ENCODE measurements at regions not wholly inside any gene's neighbourhood (a gene's known extent, or its start where the extent isn't known, plus 50 kb on each side); places are given as distances from the start of the nearest gene placed in this dataset.
"Not testable (repeated sequence)": the region's sequence is repeated elsewhere in the genome, so short reads cannot be mapped to it uniquely, and the experiment has no call there.

GRCh38 chr4:27668001-27668400 is 807.4 kb downstream of the STIM2 start:
- DNase-seq, result no peak

- no peak for DNase-seq
These were observed 817.4 kb downstream of the STIM2 start for GRCh38 chr4:27678027-27678426.

DNA sequence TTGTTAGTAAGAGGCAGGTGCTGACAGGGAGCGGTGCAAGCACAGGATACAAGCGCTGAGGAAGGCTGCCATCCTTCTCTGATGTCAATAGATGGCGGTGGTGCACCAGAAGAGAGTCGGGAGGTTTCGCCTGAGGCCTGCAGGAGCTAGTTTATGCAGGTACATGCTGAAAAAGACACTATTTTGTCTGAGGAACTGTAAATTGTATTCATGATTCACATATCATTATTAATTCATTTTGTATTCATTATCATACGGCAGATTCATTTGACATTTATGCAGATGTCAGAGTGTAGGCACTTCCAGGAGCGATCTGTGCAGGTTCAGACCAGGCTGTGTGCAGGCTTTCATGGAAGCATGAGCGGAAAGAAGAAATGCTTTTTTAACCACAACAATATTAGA is 824.0 kb downstream of the STIM2 start:
- peak; percentile 39 to 71 for DNase-seq

DNA sequence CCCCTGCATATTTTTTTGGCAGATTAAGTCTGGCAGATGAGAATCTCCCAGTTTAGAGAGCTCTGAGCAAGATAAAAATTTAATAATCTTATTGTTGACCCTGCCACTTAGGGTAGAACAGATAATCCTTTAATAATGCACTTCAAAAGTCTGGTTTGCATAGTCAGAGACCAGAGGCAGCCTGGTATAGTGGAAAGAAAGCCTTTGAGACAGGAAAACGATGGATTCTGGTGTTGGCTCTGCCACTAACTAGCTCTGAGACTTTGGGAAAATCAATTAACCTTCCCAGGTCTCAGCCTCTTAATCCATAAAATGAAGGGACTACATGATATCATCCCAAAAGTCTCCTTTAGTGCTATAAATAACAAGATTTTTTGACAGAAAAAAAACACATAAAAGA is 824.5 kb downstream of the STIM2 start:
- peak; percentile 60 to 90 for DNase-seq

DNA sequence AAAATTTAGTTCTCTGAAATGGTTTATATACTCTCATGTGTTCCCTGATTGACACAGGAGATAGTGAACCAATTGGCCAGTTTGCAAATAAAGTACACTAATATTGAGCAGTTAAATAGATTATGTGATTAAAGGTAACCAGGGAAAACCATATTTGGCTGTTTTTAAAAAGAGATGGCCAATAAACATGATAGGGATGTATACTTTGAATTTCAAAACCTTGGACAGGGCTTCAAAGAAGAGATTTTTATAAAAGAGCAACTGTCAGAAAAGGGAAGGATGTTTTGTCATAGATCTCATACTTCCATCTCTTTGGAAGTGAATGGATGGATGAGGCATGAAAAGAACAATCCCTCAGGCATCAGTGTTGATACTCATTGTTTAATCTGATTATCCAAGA is 825.3 kb downstream of the STIM2 start:
- DNase-seq, result peak in 1 of 2 experiments; percentile 39

DNA sequence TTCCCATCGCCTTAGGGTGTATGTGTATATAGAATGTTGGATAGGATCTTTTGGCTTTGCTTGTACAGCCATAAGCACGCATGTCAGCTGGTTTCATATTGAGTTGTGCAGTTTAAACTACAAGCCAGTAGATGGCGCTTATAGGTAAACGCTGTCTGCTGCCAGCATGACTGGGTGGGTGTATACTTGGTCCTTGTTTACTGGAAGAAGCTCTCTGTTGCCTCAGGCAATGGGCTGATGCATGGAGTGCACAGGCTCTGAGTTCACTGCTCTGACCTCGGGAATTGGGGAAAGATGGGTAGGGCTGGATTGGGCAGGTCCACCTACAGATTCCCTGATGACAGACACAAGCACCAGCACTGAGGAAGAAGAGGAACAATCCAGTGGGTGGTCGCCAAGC is 831.5 kb downstream of the STIM2 start:
- peak; percentile 20 to 60 for DNase-seq

GRCh38 chr4:27692868-27693634 is 832.4 kb downstream of the STIM2 start:
- no peak for DNase-seq

- DNase-seq, result not testable (repeated sequence)
These were observed 835.6 kb downstream of the STIM2 start for GRCh38 chr4:27696257-27696656.

- no peak for DNase-seq
These were observed 841.0 kb downstream of the STIM2 start for GRCh38 chr4:27701606-27702005.

GRCh38 chr4:27702730-27703431 is 842.2 kb downstream of the STIM2 start:
- peak in 1 of 2 experiments; percentile 35 for DNase-seq

- no peak for DNase-seq
These were observed 843.1 kb downstream of the STIM2 start for GRCh38 chr4:27703771-27704170.

DNA sequence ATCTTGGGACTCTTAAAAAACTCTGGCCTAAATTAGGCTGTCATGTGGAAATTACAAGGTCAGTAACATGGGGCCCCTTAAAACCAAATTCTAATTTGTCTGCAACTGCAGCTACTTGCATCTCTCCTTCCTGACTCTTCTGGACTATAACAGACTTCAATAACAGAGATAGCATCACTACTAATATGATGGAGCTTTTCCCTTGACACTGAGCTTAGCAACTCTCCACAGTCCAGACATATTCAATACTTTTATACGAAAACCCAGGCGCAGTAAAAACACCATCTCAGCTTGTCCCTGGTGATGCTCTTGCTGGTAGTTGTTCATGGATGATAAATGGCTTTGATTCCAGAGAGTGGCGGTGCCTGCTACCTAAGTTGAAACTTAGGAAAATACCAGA is 850.4 kb downstream of the STIM2 start:
- DNase-seq, result no peak

DNA sequence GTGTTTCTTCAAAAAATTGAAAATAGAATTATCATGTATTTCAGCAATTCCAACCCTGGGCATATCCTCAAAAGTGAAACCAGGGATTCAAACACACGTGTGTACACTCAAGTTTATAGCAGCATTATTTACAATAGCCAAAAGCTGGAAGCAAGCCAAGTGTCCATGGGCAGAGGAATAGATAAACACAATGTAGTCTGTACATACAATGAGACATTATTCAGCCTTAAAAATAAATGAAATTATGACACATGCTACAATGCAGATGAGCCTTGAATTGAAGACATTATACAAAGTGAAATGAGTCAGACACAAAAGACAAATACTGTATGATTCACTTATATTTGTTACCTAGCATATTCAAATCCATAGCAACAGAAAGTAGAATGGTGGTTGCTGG is 853.4 kb downstream of the STIM2 start:
- DNase-seq, result no peak

DNA sequence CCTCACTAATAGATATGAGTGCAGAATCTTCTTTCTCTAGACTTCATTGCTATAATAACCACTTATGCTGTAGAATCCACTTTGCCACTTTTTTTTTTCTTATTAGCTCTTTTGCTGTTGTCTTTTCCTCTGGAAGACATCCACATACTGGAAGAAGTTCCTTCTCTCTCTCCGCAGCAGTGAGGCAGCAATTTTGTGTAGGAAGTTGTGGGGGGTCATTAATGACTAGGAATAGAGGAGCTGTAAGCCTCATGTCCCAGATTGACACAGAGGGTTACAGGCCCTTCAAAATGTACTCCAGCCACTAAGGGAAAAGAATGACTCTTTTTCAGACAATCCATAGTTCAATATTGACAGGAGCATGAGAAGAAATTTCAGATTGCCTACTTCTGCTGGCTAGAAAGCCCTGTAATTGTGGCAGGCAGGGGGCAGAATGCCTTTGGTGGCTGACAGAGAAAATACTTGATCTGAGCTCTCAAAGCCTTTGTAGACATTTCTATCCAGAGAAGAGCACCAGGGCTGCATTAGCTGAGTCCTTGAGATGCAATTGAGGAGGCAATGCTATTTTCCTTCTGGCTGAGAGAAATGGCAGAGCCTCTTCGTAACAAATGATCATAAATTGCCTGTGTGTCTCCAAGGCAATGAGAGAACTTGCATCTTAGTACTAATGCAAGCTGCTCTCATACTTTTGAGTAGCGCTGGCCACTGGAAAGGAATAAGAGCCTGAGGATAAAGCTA is 856.2 kb downstream of the STIM2 start:
- no peak for DNase-seq

DNA sequence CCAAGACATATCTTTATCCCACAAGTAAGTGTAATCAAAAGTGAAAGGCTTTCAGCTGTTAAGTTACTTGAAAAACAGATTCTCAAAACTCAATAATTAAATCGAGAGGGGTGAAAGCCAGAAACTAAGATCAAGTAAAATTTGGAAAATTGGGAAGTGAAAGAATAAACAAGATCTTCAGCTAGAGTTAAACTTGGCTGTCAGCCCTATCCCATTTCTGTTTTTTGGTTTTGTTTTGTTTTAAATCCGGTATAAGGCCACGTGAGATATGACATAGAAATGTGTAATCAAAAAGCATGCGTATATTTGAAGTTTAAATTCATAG is 856.8 kb downstream of the STIM2 start:
- no peak for DNase-seq

- DNase-seq, result no peak
These were observed 859.5 kb downstream of the STIM2 start for GRCh38 chr4:27720010-27720766.

- no peak for DNase-seq
These were observed 860.6 kb downstream of the STIM2 start for GRCh38 chr4:27721193-27721592.

- no peak for DNase-seq
These were observed 868.3 kb downstream of the STIM2 start for GRCh38 chr4:27728892-27729291.

- DNase-seq, result no peak
These were observed 882.2 kb downstream of the STIM2 start for GRCh38 chr4:27742816-27743215.

- no peak for DNase-seq
These were observed 899.3 kb downstream of the STIM2 start for GRCh38 chr4:27759611-27760575.

DNA sequence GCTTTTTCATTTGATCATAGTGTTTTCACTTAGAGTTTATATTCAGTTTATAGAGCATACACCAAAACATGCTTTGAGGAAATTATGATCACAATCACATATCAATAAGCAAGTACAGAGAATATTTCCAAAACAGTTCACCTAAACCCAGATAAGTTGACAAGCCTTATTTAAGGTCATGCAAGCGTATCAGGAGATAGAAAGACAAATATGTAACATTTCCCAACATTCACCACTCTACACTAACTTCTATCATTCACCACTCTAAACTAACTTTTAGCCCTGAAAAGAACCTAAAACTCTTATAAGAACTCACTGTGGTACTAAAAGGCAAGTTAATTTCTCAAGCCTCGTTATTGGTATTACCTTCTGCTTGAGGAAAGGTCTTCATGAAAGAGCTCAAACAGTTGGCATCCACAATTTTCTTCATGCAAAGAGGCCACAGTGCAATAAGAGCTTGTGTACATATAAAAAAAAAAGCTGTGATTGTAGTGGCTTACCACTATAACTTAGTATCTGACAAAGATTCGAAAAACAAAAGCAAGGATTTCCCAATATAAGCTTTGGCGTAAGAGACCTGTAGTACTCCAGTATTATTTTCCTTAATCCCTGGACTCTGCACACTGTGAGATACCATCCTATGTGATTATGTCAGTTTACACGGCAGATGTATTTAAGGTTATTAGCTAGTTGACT is 903.3 kb downstream of the STIM2 start:
- DNase-seq, result no peak

GRCh38 chr4:27764526-27764837 is 903.8 kb downstream of the STIM2 start:
- DNase-seq, result no peak

All from NCI-H524 (cell line).